ENCODE measurements at regions not wholly inside any gene's neighbourhood (a gene's known extent, or its start where the extent isn't known, plus 50 kb on each side); places are given as distances from the start of the nearest gene placed in this dataset.
"Not testable (repeated sequence)": the region's sequence is repeated elsewhere in the genome, so short reads cannot be mapped to it uniquely, and the experiment has no call there.

GRCh38 chr3:193822492-193823212, 229.6 kb downstream of the OPA1 start:
- no peak for DNase-seq (ENCODE audit: extremely low read depth in 1 of 11, low read depth in 9 of 11, low spot score in 4 of 11)

DNA sequence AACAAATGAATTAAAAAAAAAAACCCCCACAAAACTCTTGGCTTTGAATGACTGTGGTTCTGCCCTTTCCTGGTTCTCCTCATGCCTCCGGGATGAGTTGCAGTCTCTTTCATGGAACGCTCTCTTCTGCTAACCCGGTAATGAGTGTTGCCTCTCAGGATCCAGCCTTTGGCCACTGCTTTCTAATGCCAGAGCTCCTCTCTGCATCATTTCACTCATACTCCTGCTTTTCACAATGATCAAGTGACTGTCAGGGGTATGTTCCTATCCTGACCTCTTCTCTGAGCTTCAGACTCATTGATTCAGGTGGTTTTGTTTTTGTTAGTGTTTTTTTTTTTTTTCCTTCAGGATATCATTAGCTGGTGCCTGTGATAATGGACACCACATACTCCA, 230.2 kb downstream of the OPA1 start:
- DNase-seq (ENCODE audit: extremely low read depth in 1 of 11, low read depth in 9 of 11, low spot score in 4 of 11): not testable (repeated sequence)

DNA sequence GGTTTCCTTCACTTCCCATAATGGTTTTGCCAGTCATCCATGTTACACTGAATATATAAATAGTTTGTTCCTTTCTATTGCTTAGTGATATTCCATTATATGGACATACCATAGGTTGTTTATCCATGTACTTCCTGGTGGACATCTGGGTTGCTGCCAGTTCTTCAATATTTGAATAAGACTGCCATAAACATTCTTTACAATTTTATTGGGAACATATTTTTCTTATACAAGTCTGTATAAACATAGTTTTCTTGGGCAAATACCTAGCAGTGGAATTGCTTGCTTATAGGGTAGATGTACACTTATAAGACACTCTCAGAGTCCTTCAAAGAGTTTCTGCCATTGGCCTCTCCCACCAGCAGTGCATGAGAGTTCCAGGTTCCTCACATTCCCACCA, 231.4 kb downstream of the OPA1 start:
- no peak for DNase-seq (ENCODE audit: extremely low read depth in 1 of 11, low read depth in 9 of 11, low spot score in 4 of 11)

- DNase-seq (ENCODE audit: extremely low read depth in 1 of 11, low read depth in 9 of 11, low spot score in 4 of 11): no peak
Measured at GRCh38 chr3:193825617-193826016, 232.6 kb downstream of the OPA1 start.

DNA sequence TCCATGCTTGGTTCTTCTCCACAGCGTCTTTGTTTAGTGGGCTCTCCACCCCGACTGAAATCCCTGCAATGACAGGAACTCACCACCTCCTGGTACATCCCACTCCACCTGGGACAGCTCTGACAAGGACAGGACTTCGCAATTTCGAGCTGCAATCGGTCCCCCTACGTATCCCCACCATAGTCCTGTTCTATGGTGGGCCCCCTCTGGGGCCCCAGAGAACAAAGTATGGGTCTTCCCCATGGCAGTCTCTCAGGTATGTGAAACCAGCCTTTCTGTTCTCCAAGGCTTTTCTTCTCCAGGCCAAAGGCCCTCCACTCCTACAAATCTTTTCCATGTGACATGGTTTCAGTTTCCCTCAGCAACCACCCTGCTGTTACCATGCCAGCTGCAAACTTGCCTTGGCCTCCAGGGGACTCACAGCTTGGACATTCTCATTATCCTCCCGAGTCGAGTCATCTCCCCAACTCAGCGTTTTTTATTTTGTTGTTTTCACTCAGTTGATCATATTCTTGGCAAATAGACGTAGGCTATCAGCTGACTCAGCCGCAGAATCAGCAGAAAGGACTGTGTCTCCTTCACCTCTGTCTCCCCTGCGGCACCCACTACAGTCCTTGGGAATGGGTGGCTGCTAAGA, 233.3 kb downstream of the OPA1 start:
- DNase-seq (ENCODE audit: extremely low read depth in 1 of 11, low read depth in 9 of 11, low spot score in 4 of 11): no peak

DNA sequence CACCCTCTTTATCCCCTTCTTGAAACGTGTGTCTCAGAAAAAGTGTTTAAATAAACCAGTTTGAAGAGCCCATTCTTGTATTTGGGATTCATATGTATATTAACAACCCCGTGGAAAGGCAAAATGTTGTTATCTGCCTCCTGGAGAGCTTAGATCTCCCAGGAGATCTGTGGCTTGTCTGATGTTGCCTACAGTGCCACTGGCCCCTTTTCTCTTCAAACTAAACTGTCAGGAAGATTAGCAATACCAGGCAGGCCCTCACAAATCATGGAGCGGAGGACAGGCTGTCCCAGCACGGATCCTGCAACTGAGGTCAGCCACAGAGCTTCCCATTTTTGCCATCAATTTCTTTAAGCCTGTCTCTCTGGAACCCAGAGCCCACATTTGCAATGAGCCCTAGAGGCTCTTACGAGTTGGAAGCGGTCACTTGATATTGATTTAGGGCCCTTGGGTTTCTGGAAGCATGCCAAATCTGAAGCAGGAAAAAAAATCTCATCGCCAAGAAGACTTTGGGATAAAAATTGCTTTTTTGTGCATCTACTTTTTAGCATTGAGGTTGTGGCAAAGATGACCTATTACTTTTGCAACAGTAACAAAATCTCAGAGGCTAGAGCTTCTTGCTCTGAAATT, 234.1 kb downstream of the OPA1 start:
- no peak for DNase-seq (ENCODE audit: extremely low read depth in 1 of 11, low read depth in 9 of 11, low spot score in 4 of 11)

DNA sequence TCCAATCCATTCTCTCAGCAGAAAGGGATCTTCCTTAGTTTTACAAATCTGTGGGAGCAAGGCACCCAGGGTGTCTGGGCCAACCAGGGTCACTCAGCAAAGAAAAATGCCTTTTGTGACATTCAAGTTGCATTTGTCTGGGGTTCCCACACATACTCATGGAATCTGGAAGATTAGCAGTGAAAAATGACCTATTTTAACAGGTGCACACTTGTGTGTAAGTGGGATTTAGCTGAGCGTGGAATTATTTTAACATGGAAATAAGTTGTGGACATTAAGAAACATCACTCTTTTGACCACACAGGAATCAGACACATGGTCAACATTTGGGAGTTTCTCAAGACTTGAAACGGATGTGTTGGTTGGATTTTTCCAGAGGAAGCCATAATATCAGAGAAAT, 234.9 kb downstream of the OPA1 start:
- DNase-seq (ENCODE audit: extremely low read depth in 1 of 11, low read depth in 9 of 11, low spot score in 4 of 11): no peak

GRCh38 chr3:193828477-193828876, 235.5 kb downstream of the OPA1 start:
- DNase-seq (ENCODE audit: extremely low read depth in 1 of 11, low read depth in 9 of 11, low spot score in 4 of 11): no peak

GRCh38 chr3:193829781-193830180, 236.8 kb downstream of the OPA1 start:
- DNase-seq (ENCODE audit: extremely low read depth in 1 of 11, low read depth in 9 of 11, low spot score in 4 of 11): no peak

DNA sequence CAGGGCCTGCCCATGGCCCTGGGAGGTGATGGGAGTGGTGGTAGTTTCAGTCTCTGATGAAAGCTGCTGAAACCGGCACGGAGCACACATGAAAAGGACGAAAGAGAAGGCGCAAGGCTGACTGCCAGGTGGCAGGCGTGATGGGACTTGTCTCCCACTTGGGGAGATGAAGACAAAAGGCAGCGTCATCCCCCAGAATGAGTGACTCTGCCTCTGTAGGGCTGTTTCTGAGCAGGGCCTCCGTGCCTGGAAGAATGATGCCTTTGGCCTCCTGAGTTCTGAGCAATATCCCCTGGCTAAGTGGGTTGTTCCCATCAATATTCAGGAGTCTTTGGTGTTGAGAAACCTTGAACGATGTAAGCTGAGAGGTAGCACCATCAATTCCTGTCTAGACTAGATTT, 237.8 kb downstream of the OPA1 start:
- DNase-seq (ENCODE audit: extremely low read depth in 1 of 11, low read depth in 9 of 11, low spot score in 4 of 11): no peak

DNA sequence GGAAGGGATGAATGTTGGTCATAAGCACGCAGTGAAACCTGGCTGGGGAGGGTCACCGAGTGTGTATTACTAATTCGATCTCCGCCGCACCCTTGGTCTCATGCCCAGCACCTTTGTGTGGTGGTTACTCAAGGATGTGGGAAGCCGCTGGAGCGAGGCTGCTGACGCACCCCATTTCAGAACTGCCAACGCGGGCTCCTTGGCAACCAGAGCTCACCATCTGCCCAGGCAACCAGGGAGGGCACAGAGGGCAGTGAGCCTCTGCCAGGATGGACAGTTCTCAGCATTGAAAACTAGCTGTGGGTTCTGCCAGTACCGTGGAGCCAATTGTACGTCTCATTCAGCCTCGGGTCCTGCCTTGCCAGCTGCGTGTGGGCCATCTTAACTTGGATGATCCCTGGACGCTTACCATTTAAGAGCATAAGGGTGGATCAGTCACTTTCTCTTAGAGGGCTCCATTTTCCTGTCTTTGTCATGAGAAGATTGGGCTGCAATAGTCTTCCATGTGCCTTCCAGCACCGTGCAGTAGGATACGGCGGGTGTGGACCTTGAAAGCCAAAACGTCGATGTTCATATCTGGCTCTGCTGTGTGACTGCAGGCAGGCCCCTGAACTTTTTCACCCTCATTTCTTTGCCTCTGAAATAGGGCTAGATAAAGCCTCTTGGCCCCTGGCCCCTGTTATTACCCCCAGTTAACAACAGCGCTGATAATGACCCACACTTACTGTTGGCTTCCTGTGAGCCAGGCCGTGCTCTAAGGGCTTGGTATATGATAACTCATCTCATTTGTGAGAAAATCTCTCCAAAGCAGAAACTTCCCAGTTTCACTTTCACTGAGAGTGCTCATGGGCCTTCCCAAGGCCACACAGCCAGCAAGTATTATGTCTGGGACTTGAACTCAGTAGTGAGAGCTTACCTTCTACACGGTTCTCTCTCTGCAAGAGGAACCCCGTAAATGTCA, 238.8 kb downstream of the OPA1 start:
- no peak for DNase-seq (ENCODE audit: extremely low read depth in 1 of 11, low read depth in 9 of 11, low spot score in 4 of 11)

GRCh38 chr3:193832833-193833413, 239.9 kb downstream of the OPA1 start:
- no peak for DNase-seq (ENCODE audit: extremely low read depth in 1 of 11, low read depth in 9 of 11, low spot score in 4 of 11)

- no peak for DNase-seq (ENCODE audit: extremely low read depth in 1 of 11, low read depth in 9 of 11, low spot score in 4 of 11)
Measured at GRCh38 chr3:193833592-193833991, 240.6 kb downstream of the OPA1 start.

DNA sequence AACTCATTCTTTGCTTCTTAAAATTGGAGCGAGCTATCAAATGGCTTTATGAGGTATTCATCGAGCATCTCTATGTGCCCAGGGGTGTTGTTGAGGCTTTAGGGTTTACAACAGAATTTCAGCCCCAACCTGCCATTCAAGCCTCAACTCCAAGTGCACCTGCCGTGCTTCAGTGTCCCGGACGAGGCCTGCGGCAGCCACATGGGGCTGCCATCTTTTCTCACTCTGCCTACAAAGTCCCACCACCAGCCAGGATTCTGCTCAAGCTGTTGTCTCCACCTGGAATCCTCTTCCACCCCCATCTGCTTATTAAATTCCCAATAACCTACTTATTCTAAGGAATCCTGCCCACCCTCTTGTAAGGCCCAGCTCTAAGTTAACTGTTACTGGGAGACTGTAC, 242.4 kb downstream of the OPA1 start:
- DNase-seq (ENCODE audit: extremely low read depth in 1 of 11, low read depth in 9 of 11, low spot score in 4 of 11): no peak

GRCh38 chr3:193836511-193836910, 243.5 kb downstream of the OPA1 start:
- DNase-seq (ENCODE audit: extremely low read depth in 1 of 11, low read depth in 9 of 11, low spot score in 4 of 11): no peak

DNA sequence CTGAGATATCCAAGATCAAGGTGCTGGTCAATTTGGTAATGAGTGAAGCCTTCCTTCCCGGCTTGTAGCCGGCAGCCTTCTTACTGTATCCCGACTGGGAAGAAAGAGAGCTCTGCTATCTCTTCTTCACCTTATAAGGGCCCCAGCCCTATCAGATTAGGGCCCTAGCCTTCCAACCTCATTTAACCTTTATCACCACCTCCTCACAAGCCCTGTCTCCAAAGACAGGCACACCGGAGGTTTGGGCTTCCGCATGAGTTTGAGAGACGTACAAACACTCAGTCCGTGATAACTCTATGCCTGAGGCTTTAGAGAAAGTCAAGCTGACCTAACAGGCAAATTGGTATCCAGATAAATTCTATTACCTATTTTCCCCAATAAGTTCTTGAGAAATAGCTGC, 243.9 kb downstream of the OPA1 start:
- no peak for DNase-seq (ENCODE audit: extremely low read depth in 1 of 11, low read depth in 9 of 11, low spot score in 4 of 11)

GRCh38 chr3:193837347-193837827, 244.4 kb downstream of the OPA1 start:
- no peak for DNase-seq (ENCODE audit: extremely low read depth in 1 of 11, low read depth in 9 of 11, low spot score in 4 of 11)

GRCh38 chr3:193840111-193840641, 247.2 kb downstream of the OPA1 start:
- DNase-seq (ENCODE audit: extremely low read depth in 1 of 11, low read depth in 9 of 11, low spot score in 4 of 11): no peak

DNA sequence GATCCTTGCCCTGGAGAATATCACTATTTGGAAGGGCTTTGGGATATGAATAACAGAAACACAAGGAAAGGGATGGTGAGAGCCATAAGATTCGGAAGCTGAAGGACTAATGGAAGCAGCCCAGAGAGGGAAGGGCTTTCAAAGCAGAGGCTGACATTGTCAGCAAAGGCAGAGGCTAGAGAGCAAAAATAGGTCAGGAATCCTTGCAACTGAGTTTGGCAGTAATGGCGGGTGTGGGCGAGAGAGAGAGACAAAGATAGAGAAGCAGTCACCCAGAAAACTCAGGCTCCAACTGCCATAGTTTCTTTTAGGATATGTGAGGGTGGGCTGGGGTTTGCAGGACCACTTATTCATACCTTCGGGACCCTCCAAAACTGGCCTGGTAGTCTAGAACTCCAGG, 248.6 kb downstream of the OPA1 start:
- DNase-seq (ENCODE audit: extremely low read depth in 1 of 11, low read depth in 9 of 11, low spot score in 4 of 11): no peak

Data from renal cortex interstitium (tissue), 11 donors.